WTC11 (cell line): ENCODE measurements at regions not wholly inside any gene's neighbourhood (a gene's known extent, or its start where the extent isn't known, plus 50 kb on each side); places are given as distances from the start of the nearest gene placed in this dataset.

Source experiments
- ATAC-seq: fragments of 200-7000 bp; cut with Tn5 transposase; 2 replicates; pipeline ENCODE4 v1.10.0; 2021; ENCODE audit warnings: mild to moderate bottlenecking, moderate library complexity
- CTCF ChIA-PET: fragments of 300-600 bp; sonication (Branson Sonifier 250); formaldehyde crosslinking; loops from one replicate; lab custom pipeline; 2021; ENCODE audit warnings: antibody characterized with exemption; lab: Charles Lee
- POLR2A ChIA-PET: fragments of 350-600 bp; sonication (Branson Sonifier 250); formaldehyde crosslinking; loops from one replicate; lab custom pipeline; 2021; ENCODE audit warnings: antibody characterized with exemption; lab: Charles Lee
- DNase-seq: peaks from one replicate; pipeline ENCODE4 v3.0.0; 2021; ENCODE audit warnings: low spot score
- H3K27ac Mint-ChIP-seq: 2 replicates; pipeline ENCODE4 v1.8.0; 2021; ENCODE audit warnings: mixed read lengths
- H3K27me3 Mint-ChIP-seq: 2 replicates; pipeline ENCODE4 v1.8.0; 2021; ENCODE audit warnings: low read depth, mild to moderate bottlenecking, moderate library complexity, mixed read lengths
- H3K36me3 Mint-ChIP-seq: 2 replicates; pipeline ENCODE4 v1.8.0; 2021; ENCODE audit warnings: mixed read lengths
- H3K4me1 Mint-ChIP-seq: 2 replicates; pipeline ENCODE4 v1.8.0; 2022; ENCODE audit warnings: mixed read lengths
- H3K4me3 Mint-ChIP-seq: 2 replicates; pipeline ENCODE4 v1.8.0; 2021; ENCODE audit warnings: mild to moderate bottlenecking, moderate library complexity, mixed read lengths
- H3K9me3 Mint-ChIP-seq: 2 replicates; pipeline ENCODE4 v1.8.0; 2021; ENCODE audit warnings: mixed read lengths
- E2F1 ChIP-seq: sonication (generic); formaldehyde crosslinking; IDR thresholded peaks from 2 replicates; pipeline ENCODE4 v1.8.0; 2022; ENCODE audit warnings: mild to moderate bottlenecking, missing genetic modification reagents
- ELF4 ChIP-seq: sonication (generic); formaldehyde crosslinking; IDR thresholded peaks from 2 replicates; pipeline ENCODE4 v1.8.1; 2022; ENCODE audit warnings: low read depth, mild to moderate bottlenecking, moderate library complexity, missing genetic modification reagents
- ETV6 ChIP-seq: sonication (generic); formaldehyde crosslinking; IDR thresholded peaks from 2 replicates; pipeline ENCODE4 v1.8.1; 2022; ENCODE audit warnings: mild to moderate bottlenecking, missing genetic modification reagents
- FOXP1 ChIP-seq: sonication (generic); formaldehyde crosslinking; IDR thresholded peaks from 2 replicates; pipeline ENCODE4 v1.8.0; 2022; ENCODE audit warnings: missing genetic modification reagents, mild to moderate bottlenecking, moderate library complexity, borderline replicate concordance
- HMGA2 ChIP-seq: fragments of 250-450 bp; sonication (Bioruptor Pico); IDR thresholded peaks from 2 replicates; pipeline ENCODE4 v1.4.0; 2021; ENCODE audit warnings: mild to moderate bottlenecking, moderate library complexity
- IRF2 ChIP-seq: sonication (generic); formaldehyde crosslinking; IDR thresholded peaks from 2 replicates; pipeline ENCODE4 v1.8.0; 2022; ENCODE audit warnings: low read depth, missing genetic modification reagents, borderline replicate concordance
- JAZF1 ChIP-seq: fragments of 250-450 bp; sonication (Bioruptor Pico); IDR thresholded peaks from 2 replicates; pipeline ENCODE4 v1.9.0; 2021; ENCODE audit warnings: moderate library complexity, mild to moderate bottlenecking, inconsistent platforms
- MYBL2 ChIP-seq: sonication (generic); formaldehyde crosslinking; IDR thresholded peaks from 2 replicates; pipeline ENCODE4 v1.8.1; 2023; ENCODE audit warnings: mild to moderate bottlenecking, moderate library complexity, missing genetic modification reagents
- RELA ChIP-seq: sonication (generic); formaldehyde crosslinking; IDR thresholded peaks from 2 replicates; pipeline ENCODE4 v1.8.1; 2022; ENCODE audit warnings: missing genetic modification reagents, mild to moderate bottlenecking, borderline replicate concordance
- SMAD3 ChIP-seq: sonication (generic); formaldehyde crosslinking; IDR thresholded peaks from 2 replicates; pipeline ENCODE4 v1.8.0; 2022; ENCODE audit warnings: missing genetic modification reagents, mild to moderate bottlenecking, borderline replicate concordance
- SOX15 ChIP-seq: fragments of 250-450 bp; sonication (Bioruptor Pico); IDR thresholded peaks from 2 replicates; pipeline ENCODE4 v1.9.0; 2021; ENCODE audit warnings: mild to moderate bottlenecking
- SP1 ChIP-seq: sonication (generic); formaldehyde crosslinking; conservative IDR thresholded peaks from 2 replicates; pipeline ENCODE4 v1.8.1; 2022; ENCODE audit warnings: missing genetic modification reagents
- ZBTB21 ChIP-seq: sonication (generic); formaldehyde crosslinking; IDR thresholded peaks from 2 replicates; pipeline ENCODE4 v1.8.1; 2023; ENCODE audit warnings: mild to moderate bottlenecking, missing genetic modification reagents, borderline replicate concordance
- ZMAT4 ChIP-seq: fragments of 250-450 bp; sonication (Bioruptor Pico); IDR thresholded peaks from 2 replicates; pipeline ENCODE4 v1.9.0; 2021; ENCODE audit warnings: mild to moderate bottlenecking
- ZNF263 ChIP-seq: sonication (generic); formaldehyde crosslinking; IDR thresholded peaks from 2 replicates; pipeline ENCODE4 v1.8.1; 2022; ENCODE audit warnings: low read depth, mild to moderate bottlenecking, moderate library complexity, missing genetic modification reagents
- ZNF416 ChIP-seq: fragments of 250-450 bp; sonication (Bioruptor Pico); IDR thresholded peaks from 2 replicates; pipeline ENCODE4 v1.9.0; 2021; ENCODE audit warnings: mild to moderate bottlenecking, inconsistent platforms
- TF ChIP-seq, protein P1 (sequence below): fragments of 250-450 bp; sonication (Bioruptor Pico); IDR thresholded peaks from 2 replicates; pipeline ENCODE4 v1.9.0; 2021; ENCODE audit warnings: mild to moderate bottlenecking, borderline replicate concordance
- TF ChIP-seq, protein P2 (sequence below): fragments of 250-450 bp; sonication (Bioruptor Pico); conservative IDR thresholded peaks from 2 replicates; pipeline ENCODE4 v1.9.0; 2021; ENCODE audit warnings: mild to moderate bottlenecking
- TF ChIP-seq, protein P3 (sequence below): sonication (generic); formaldehyde crosslinking; IDR thresholded peaks from 2 replicates; pipeline ENCODE4 v1.8.1; 2023; ENCODE audit warnings: mild to moderate bottlenecking, missing genetic modification reagents
- TF ChIP-seq, protein P4 (sequence below): sonication (generic); formaldehyde crosslinking; IDR thresholded peaks from 2 replicates; pipeline ENCODE4 v1.8.1; 2023; ENCODE audit warnings: mild to moderate bottlenecking, missing genetic modification reagents, moderate library complexity

DNA sequence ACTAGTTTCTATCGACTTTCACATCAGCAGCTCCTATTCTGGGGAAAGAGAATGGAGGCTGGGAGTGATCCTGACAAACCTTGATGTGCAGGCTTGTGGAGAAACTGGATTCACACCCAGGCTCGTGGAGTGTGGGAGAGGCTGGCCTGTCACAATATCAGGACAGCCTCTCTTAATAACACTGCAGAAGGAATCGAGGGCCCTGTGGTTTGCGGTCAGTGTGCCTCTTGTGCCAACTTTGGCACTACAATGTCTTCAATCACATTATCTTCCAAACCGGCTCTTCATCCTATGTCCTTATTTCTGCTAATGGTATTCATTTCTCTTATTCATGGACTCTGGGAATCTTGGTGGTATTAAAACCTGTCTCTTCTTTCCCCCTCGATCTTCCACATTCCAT lies 92.7 kb downstream of the PRL start (continued):
- TF ChIP-seq, protein P1, sequence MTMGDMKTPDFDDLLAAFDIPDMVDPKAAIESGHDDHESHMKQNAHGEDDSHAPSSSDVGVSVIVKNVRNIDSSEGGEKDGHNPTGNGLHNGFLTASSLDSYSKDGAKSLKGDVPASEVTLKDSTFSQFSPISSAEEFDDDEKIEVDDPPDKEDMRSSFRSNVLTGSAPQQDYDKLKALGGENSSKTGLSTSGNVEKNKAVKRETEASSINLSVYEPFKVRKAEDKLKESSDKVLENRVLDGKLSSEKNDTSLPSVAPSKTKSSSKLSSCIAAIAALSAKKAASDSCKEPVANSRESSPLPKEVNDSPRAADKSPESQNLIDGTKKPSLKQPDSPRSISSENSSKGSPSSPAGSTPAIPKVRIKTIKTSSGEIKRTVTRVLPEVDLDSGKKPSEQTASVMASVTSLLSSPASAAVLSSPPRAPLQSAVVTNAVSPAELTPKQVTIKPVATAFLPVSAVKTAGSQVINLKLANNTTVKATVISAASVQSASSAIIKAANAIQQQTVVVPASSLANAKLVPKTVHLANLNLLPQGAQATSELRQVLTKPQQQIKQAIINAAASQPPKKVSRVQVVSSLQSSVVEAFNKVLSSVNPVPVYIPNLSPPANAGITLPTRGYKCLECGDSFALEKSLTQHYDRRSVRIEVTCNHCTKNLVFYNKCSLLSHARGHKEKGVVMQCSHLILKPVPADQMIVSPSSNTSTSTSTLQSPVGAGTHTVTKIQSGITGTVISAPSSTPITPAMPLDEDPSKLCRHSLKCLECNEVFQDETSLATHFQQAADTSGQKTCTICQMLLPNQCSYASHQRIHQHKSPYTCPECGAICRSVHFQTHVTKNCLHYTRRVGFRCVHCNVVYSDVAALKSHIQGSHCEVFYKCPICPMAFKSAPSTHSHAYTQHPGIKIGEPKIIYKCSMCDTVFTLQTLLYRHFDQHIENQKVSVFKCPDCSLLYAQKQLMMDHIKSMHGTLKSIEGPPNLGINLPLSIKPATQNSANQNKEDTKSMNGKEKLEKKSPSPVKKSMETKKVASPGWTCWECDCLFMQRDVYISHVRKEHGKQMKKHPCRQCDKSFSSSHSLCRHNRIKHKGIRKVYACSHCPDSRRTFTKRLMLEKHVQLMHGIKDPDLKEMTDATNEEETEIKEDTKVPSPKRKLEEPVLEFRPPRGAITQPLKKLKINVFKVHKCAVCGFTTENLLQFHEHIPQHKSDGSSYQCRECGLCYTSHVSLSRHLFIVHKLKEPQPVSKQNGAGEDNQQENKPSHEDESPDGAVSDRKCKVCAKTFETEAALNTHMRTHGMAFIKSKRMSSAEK (CRISPR knock-in tag), result no peak
- no peak for TF ChIP-seq SOX15 (CRISPR knock-in tag)
- TF ChIP-seq MYBL2 (CRISPR knock-in tag), result no peak
- TF ChIP-seq ZNF263 (CRISPR knock-in tag), result no peak
- TF ChIP-seq, all 79 proteins: peak for 0

GRCh38 chr6:22205266-22205665 lies 91.6 kb downstream of the PRL start:
- ChIA-PET POLR2A (no interaction called here), CTCF (no interaction called here)
- Mint-ChIP-seq H3K36me3 (peaks cover 10% of the 10 kb centered on the region), H3K4me3 (no peak overlapping the region), H3K9me3 (0 out of 2 replicates have a peak, but pooled peaks cover 3% of the 10 kb centered on the region), H3K27ac (no peak overlapping the region), H3K4me1 (peaks cover 8% of the 10 kb centered on the region), H3K27me3 (no peaks in the 10 kb centered on the region)
- no peak for TF ChIP-seq ZBTB21 (CRISPR knock-in tag)
- DNase-seq (no peak), ATAC-seq (no peak)

DNA sequence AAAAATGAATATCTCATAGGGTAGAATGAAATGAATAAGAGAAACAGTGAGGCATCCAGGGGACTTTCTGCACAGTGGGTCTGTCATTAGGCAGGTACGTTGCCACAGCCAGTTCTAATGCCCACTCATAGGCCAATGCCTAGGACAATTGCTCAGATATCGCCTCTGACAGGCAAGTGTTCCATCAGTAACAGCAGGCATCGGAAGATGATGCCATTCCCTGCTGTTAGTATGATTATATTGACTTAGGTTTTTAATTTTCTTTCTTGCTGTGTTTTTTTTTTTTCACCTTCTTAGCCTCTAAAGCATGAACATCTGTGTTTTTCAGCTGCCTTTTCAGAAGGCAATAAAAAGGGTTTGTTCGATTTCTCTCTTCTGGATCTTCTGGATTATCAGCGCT lies 90.7 kb downstream of the PRL start:
- ChIA-PET POLR2A (no interaction called here), CTCF (no interaction called here)
- no peak for DNase-seq
- ATAC-seq, result no peak
- no peaks in the 10 kb centered on the region for H3K27me3 Mint-ChIP-seq
- 0 out of 2 replicates have a peak, but pooled peaks cover 3% of the 10 kb centered on the region for H3K9me3 Mint-ChIP-seq
- H3K27ac Mint-ChIP-seq, result no peak overlapping the region
- peaks cover 10% of the 10 kb centered on the region for H3K36me3 Mint-ChIP-seq
- TF ChIP-seq ZMAT4 (CRISPR knock-in tag), result no peak
- no peak overlapping the region for H3K4me3 Mint-ChIP-seq
- peaks cover 6% of the 10 kb centered on the region; the same call in 1 of the 2 replicates for H3K4me1 Mint-ChIP-seq

- Mint-ChIP-seq H3K9me3 (0 out of 2 replicates have a peak, but pooled peaks cover 3% of the 10 kb centered on the region), H3K27ac (no peak overlapping the region), H3K27me3 (no peaks in the 10 kb centered on the region), H3K36me3 (peaks cover 10% of the 10 kb centered on the region), H3K4me1 (peaks cover 6% of the 10 kb centered on the region; the same call in 1 of the 2 replicates), H3K4me3 (no peak overlapping the region)
- ATAC-seq (no peak), DNase-seq (no peak)
- POLR2A ChIA-PET, result interaction anchor here (0.5 kb wide), 1 partner anchor 620 kb away, joined by 6 read pairs; no protein-coding TSS in a partner anchor
- CTCF ChIA-PET, result no interaction called here
- TF ChIP-seq, protein P2, sequence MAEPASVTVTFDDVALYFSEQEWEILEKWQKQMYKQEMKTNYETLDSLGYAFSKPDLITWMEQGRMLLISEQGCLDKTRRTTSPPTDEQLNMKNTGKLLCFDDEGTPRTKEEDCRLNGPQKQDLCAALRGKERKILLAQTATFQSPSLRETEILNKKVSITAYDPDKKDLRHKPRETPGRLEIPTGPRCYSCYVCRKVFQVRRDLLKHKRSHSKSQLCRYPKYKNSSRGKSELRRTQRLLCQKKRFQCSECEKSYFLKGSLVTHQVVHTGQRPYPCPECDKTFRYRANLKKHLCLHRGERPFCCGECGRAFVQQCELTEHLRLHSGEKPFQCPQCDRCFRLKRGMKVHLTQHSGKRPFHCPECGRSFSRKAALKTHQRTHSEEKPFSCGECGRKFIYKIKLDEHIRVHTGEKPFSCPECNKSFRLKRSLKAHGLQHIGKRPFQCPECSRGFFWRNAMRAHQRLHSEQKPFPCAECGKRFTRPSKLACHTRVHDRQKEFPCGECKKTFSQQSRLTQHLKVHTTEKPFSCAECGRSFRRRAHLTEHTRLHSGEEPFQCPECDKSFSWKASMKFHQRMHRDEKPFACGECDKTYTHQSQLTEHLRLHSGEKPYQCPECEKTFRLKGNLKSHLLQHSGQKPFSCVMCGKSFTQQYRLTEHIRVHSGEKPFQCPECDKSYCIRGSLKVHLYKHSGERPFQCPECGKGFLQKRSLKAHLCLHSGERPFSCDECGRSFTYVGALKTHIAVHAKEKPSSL (CRISPR knock-in tag), result no peak
- TF ChIP-seq JAZF1 (no peak), ETV6 (no peak), SMAD3 (CRISPR knock-in tag) (no peak), ZNF416 (CRISPR knock-in tag) (no peak), E2F1 (no peak), ZBTB21 (CRISPR knock-in tag) (no peak), ELF4 (CRISPR knock-in tag) (no peak), HMGA2 (CRISPR knock-in tag) (no peak), SP1 (CRISPR knock-in tag) (no peak), RELA (CRISPR knock-in tag) (no peak), FOXP1 (CRISPR knock-in tag) (no peak), IRF2 (no peak)
- TF ChIP-seq, protein P3, sequence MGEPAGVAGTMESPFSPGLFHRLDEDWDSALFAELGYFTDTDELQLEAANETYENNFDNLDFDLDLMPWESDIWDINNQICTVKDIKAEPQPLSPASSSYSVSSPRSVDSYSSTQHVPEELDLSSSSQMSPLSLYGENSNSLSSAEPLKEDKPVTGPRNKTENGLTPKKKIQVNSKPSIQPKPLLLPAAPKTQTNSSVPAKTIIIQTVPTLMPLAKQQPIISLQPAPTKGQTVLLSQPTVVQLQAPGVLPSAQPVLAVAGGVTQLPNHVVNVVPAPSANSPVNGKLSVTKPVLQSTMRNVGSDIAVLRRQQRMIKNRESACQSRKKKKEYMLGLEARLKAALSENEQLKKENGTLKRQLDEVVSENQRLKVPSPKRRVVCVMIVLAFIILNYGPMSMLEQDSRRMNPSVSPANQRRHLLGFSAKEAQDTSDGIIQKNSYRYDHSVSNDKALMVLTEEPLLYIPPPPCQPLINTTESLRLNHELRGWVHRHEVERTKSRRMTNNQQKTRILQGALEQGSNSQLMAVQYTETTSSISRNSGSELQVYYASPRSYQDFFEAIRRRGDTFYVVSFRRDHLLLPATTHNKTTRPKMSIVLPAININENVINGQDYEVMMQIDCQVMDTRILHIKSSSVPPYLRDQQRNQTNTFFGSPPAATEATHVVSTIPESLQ (CRISPR knock-in tag), result no peak
- TF ChIP-seq, protein P4, sequence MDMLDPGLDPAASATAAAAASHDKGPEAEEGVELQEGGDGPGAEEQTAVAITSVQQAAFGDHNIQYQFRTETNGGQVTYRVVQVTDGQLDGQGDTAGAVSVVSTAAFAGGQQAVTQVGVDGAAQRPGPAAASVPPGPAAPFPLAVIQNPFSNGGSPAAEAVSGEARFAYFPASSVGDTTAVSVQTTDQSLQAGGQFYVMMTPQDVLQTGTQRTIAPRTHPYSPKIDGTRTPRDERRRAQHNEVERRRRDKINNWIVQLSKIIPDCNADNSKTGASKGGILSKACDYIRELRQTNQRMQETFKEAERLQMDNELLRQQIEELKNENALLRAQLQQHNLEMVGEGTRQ, result no peak
Measured at GRCh38 chr6:22208026-22208425, 88.8 kb downstream of the PRL start.
